22Rv1 (cell line): ENCODE measurements at regions not wholly inside any gene's neighbourhood (a gene's known extent, or its start where the extent isn't known, plus 50 kb on each side); places are given as distances from the start of the nearest gene placed in this dataset.
"Not testable (repeated sequence)": the region's sequence is repeated elsewhere in the genome, so short reads cannot be mapped to it uniquely, and the experiment has no call there.

ENCODE experiments used
- H3K27ac ChIP-seq: fragments of 450-650 bp; 2 replicates; pipeline ENCODE4 v1.5.1; 2017
- ZFX ChIP-seq: fragments of 450-650 bp; IDR thresholded peaks from 2 replicates; pipeline ENCODE4 v1.6.1; 2017; ENCODE audit warnings: antibody characterized with exemption, borderline replicate concordance
- TF ChIP-seq, protein P1 (sequence below): fragments of 450-650 bp; IDR thresholded peaks from 2 replicates; pipeline ENCODE4 v1.5.1; 2017; ENCODE audit warnings: mild to moderate bottlenecking

DNA sequence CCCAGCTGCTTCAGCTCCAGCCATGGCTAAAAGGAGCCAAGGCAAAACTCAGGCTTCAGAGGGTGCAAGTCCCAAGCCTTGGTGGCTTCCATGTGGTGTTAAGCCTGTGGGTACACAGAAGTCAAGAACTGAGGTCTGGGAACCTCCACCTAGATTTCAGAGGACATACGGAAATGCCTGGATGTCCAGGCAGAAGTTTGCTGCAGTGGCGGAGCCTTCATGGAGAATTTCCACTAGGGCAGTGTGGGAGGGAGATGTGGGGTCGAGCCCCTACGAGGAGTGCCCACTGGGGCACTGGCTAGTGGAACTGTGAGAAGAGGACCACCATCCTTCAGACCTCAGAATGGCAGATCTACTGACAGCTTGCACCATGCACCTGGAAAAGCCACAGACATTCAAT is 76.1 kb upstream of the KCTD1 start:
- no peak for TF ChIP-seq ZFX
- TF ChIP-seq, protein P1, sequence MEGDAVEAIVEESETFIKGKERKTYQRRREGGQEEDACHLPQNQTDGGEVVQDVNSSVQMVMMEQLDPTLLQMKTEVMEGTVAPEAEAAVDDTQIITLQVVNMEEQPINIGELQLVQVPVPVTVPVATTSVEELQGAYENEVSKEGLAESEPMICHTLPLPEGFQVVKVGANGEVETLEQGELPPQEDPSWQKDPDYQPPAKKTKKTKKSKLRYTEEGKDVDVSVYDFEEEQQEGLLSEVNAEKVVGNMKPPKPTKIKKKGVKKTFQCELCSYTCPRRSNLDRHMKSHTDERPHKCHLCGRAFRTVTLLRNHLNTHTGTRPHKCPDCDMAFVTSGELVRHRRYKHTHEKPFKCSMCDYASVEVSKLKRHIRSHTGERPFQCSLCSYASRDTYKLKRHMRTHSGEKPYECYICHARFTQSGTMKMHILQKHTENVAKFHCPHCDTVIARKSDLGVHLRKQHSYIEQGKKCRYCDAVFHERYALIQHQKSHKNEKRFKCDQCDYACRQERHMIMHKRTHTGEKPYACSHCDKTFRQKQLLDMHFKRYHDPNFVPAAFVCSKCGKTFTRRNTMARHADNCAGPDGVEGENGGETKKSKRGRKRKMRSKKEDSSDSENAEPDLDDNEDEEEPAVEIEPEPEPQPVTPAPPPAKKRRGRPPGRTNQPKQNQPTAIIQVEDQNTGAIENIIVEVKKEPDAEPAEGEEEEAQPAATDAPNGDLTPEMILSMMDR: no peak

DNA sequence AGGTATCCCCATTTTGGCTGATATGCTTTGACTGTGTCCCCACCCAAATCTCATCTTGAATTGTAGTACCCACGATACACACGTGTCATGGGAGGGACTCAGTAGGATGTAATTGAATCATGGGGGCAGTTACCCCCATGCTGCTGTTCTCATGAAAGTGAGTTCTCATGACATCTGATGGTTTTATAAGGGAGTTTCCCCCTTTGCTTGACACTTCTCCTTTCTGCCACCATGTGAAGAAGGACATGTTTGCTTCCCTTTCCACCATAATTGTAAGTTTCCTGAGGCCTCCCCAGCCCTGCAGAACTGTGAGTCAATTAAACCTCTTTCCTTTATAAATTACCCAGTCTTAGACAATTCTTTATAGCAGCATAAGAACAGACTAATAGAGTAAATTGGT is 75.0 kb upstream of the KCTD1 start:
- H3K27ac ChIP-seq: not testable (repeated sequence)

More for the DNA sequence above, 76.1 kb upstream of the KCTD1 start:
- H3K27ac ChIP-seq: no peak overlapping the region

DNA sequence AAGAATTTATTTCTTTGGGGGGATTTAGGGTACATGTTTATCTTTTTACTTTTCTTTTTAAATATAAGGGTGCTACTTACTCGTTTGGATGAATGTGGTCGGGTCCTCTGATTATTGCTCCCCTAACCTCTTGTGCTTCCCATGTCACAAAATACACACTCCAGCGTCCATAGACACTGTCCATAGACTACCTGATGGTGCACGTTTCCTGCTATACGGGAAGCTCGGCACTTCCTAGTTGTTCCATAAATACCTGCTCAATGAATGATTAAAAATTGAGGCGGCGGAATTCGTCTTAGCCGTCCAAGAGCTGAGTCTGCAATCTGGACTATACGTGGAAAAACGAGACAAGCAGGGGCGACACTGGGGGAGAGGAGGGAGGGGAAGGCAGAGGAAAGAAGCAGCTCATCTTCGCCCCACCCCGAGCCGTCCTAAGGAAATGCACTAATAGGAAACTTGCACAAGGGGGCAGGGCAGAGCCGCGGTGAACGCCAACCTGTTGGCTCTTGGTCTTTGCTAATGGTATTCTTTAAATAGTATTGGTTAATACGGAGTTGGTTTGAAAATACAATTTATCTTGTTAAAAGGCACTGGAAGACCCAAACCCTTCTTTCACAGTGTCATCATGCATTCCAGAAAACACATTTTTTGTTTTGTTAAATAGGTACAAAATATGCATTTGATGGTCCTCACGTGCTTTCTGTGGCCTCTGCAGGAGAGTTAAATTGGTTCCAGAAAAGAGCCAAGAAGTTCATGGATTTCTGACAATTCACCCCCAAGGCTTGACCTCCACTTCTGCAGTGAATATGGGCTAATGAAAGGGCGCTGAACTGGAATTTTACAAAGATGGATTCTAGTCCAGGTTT is 73.0 kb upstream of the KCTD1 start:
- H3K27ac ChIP-seq: no peak overlapping the region
- TF ChIP-seq, protein P1: peak; percentile 89
- no peak for TF ChIP-seq ZFX

DNA sequence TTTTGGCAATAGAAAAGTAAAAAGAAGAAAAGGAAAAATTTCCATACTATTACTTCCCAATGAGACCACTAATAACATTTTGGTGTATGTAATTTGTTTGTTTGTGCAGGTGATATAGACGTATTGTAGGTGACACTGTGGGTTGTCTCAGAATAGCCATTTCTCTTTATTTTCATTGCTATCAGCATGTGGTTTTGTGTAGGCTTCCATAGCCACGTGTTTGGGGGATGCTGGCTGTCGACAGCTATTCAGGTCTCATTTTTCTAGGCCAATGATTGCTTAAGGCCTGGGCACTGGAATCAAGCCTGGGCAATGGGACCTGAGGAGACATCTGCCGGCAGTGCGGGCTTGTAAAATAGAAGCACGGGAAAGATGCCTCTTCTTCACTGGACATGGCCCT is 71.0 kb upstream of the KCTD1 start:
- no peak for TF ChIP-seq ZFX
- TF ChIP-seq, protein P1: no peak
- H3K27ac ChIP-seq: no peak overlapping the region

DNA sequence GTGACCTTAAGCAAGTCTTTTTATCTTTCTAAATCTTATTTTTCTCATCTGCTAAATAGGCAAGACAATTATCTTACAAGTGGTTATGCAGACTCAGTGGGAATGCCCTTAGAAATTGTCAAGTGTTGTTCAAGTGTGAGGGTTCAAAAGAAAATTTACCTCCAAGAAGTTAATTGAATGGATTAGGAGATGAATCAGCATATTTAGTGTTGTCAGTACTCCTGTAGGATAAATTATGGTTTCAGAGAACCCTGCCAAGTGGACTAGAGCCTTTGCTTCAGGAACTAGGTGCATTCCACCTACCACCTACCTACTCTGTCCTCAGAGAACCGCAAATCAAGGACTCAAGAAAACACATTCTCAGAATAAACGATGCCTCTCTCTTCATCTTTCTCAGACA is 69.8 kb upstream of the KCTD1 start:
- no peak for TF ChIP-seq ZFX
- TF ChIP-seq, protein P1: no peak

DNA sequence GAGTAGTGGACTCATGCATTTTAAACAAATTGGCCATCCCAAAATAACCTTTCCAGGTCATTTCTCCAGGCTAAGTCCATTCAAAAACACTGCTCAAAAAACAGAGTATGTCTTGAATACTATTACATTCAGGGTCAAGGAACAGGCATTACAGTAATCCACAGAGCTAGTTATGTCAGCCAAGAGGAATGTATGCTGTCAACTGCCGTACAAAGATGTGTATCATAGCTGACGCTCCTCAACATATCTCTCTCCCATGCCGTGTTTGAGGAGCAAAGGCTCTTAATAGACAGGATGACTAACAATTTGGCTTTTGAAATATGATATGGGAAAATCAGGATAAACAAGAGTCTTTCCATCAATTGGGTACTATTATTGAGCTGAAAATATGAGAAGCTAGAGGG is 68.8 kb upstream of the KCTD1 start:
- TF ChIP-seq ZFX: no peak
- TF ChIP-seq, protein P1: no peak
- no peak overlapping the region for H3K27ac ChIP-seq

More for the DNA sequence above, 69.8 kb upstream of the KCTD1 start:
- H3K27ac ChIP-seq: no peak overlapping the region

DNA sequence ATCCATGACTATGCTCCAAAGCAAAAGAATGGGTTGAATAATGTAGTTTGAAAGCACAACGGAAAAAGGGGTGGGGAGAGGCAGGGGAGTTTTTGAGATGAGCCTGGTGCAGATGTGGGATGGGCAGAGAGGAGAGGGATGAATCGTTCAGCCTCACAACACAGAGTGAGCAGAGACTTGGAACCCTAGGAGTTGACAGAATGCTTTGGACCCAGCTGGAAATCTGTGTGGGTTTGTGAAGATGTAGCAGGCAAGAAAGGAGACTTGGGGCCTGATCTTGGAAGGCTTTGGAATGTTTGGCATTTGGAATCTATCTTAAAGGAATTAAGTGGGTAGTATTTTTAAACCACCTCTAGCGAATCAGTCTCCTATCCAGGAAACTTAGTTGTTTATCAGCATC is 66.0 kb upstream of the KCTD1 start:
- no peak overlapping the region for H3K27ac ChIP-seq

More for the DNA sequence above, 66.0 kb upstream of the KCTD1 start:
- no peak for TF ChIP-seq ZFX
- TF ChIP-seq, protein P1: no peak
